ENCODE measurements at regions not wholly inside any gene's neighbourhood (a gene's known extent, or its start where the extent isn't known, plus 50 kb on each side); places are given as distances from the start of the nearest gene placed in this dataset.

DNA sequence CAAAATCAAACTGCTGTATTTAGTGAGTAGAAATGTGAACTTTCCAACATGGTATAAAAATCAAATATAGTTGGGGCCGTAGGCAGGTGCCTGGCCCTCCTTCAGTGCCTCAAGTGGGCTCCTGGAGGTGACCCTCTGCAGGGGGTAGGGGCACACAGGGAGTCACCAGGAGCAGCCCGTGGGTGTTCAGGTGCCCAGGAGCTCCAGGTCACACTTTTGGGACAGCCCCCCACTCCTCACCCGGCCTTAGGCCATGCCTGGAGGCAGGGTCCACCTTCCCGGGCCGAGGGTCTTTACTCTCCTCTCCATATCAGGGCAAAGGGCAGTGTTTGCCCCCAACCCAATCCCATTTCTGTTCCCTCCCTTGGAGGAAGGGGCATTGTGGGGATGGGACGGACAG, 108.0 kb upstream of the MTAP start:
- no peak for TF ChIP-seq CTCF (IDR thresholded peaks at IDR 0.05)
- no peaks in the 10 kb centered on the region for H3K36me3 Mint-ChIP-seq (ENCODE audit: low read depth)
- no peaks in the 10 kb centered on the region for H3K4me1 Mint-ChIP-seq
- no peak overlapping the region for H3K27ac Mint-ChIP-seq
- H3K27me3 Mint-ChIP-seq = peaks cover 3% of the 10 kb centered on the region
- no peak for ATAC-seq (ENCODE audit: low read depth)
- DNase-seq = no peak
- intact Hi-C loops (cut with micrococcal nuclease) = no loop called here
- H3K4me3 Mint-ChIP-seq = no peak overlapping the region
- H3K9me3 Mint-ChIP-seq = no peaks in the 10 kb centered on the region
- ChIA-PET POLR2A (no interaction called here), CTCF (no interaction called here)

GRCh38 chr9:21695443-21695842, 107.0 kb upstream of the MTAP start:
- TF ChIP-seq CTCF (IDR thresholded peaks at IDR 0.05) = no peak
- DNase-seq = no peak
- H3K27me3 Mint-ChIP-seq = peaks cover 3% of the 10 kb centered on the region
- ATAC-seq (ENCODE audit: low read depth) = no peak
- ChIA-PET CTCF (no interaction called here), POLR2A (no interaction called here)
- no peaks in the 10 kb centered on the region for H3K36me3 Mint-ChIP-seq (ENCODE audit: low read depth)
- no peak overlapping the region for H3K27ac Mint-ChIP-seq
- no peaks in the 10 kb centered on the region for H3K9me3 Mint-ChIP-seq
- no peaks in the 10 kb centered on the region for H3K4me1 Mint-ChIP-seq
- intact Hi-C loops (cut with micrococcal nuclease) = no loop called here
- H3K4me3 Mint-ChIP-seq = no peak overlapping the region

DNA sequence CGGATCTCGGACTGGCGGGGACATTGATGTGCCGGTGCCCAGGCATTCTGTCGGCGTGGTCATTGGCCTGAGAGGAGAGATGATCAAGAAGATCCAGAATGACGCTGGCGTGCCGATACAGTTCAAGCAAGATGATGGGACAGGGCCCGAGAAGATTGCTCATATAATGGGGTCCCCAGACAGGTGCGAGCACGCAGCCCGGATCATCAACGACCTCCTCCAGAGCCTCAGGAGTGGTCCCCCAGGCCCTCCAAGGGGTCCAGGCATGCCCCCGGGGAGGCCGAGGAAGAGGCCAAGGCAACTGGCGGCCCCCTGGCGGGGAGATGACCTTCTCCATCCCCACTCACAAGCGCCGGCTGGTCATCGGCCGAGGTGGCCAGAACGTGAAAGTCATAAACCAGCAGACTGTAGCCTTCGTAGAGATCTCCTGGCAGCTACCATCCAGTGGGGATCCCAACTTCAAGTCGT, 106.5 kb upstream of the MTAP start:
- no peak for ATAC-seq (ENCODE audit: low read depth)
- Mint-ChIP-seq H3K36me3 (ENCODE audit: low read depth) (no peaks in the 10 kb centered on the region), H3K4me3 (no peak overlapping the region), H3K4me1 (no peaks in the 10 kb centered on the region), H3K9me3 (no peaks in the 10 kb centered on the region), H3K27me3 (no peaks in the 10 kb centered on the region), H3K27ac (no peak overlapping the region)
- CTCF ChIA-PET = no interaction called here
- intact Hi-C loops (cut with micrococcal nuclease) = no loop called here
- no peak for DNase-seq
- TF ChIP-seq CTCF (IDR thresholded peaks at IDR 0.05) = no peak
- POLR2A ChIA-PET = no interaction called here

DNA sequence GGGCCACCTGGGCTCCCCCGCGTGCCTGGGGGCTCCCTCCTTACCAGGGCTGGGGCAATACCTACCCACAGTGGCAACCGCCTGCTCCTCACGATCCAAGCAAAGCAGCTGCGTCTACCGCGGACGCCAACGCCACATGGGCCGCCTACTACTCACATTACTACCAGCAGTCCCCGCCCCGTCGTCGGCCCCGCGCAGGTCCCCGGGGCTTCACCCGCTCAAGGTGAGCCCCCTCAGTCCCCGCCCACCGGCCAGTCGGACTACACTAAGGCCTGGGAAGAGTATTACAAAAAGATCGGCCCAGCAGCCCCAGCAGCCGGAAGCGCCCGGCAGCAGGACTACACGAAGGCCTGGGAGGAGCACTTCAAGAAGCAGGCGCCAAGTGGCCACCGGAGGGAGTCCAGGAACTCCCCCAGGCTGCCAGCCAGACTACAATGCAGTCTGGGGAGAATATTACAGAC, 106.0 kb upstream of the MTAP start:
- no peak for TF ChIP-seq CTCF (IDR thresholded peaks at IDR 0.05)
- no peaks in the 10 kb centered on the region for H3K36me3 Mint-ChIP-seq (ENCODE audit: low read depth)
- no peaks in the 10 kb centered on the region for H3K4me1 Mint-ChIP-seq
- no peak overlapping the region for H3K4me3 Mint-ChIP-seq
- DNase-seq = no peak
- ChIA-PET POLR2A (no interaction called here), CTCF (no interaction called here)
- H3K27me3 Mint-ChIP-seq = no peaks in the 10 kb centered on the region
- intact Hi-C loops (cut with micrococcal nuclease) = no loop called here
- ATAC-seq (ENCODE audit: low read depth) = no peak
- no peak overlapping the region for H3K27ac Mint-ChIP-seq
- H3K9me3 Mint-ChIP-seq = no peaks in the 10 kb centered on the region

GRCh38 chr9:21708260-21708711, 94.2 kb upstream of the MTAP start:
- Mint-ChIP-seq H3K4me1 (no peaks in the 10 kb centered on the region), H3K27me3 (peaks cover 16% of the 10 kb centered on the region), H3K36me3 (ENCODE audit: low read depth) (no peaks in the 10 kb centered on the region), H3K27ac (no peak overlapping the region), H3K4me3 (no peak overlapping the region), H3K9me3 (no peaks in the 10 kb centered on the region)
- CTCF ChIA-PET = interaction anchor here (0.7 to 2.6 kb wide), 7 partner anchors 8 to 713 kb away, joined by 3 to 12 read pairs (median 3); no protein-coding TSS in a partner anchor
- intact Hi-C loops (cut with micrococcal nuclease) = loop anchor here (10.0 kb wide), 1 partner anchor 473 kb away; no protein-coding TSS in a partner anchor
- POLR2A ChIA-PET = no interaction called here
- no peak for DNase-seq
- no peak for ATAC-seq (ENCODE audit: low read depth)
- no peak for TF ChIP-seq CTCF (IDR thresholded peaks at IDR 0.05)
